Vagina (tissue), 2 donors: ENCODE measurements at regions not wholly inside any gene's neighbourhood (a gene's known extent, or its start where the extent isn't known, plus 50 kb on each side); places are given as distances from the start of the nearest gene placed in this dataset.

Source experiments
- DNase-seq, 2 donors: peaks; one replicate each; pipeline ENCODE4 v3.0.0-alpha.2; 2017; ENCODE audit errors: extremely low spot score in 2 of 2
- H3K27ac ChIP-seq: fragments of 200-600 bp; sonication (generic); one replicate; pipeline ENCODE4 v1.5.1; 2019
- H3K27me3 ChIP-seq: fragments of 200-600 bp; sonication (generic); one replicate; pipeline ENCODE4 v1.5.1; 2019
- H3K36me3 ChIP-seq, 2 donors: fragments of 200-600 bp; sonication (generic); one replicate each; pipeline ENCODE4 v1.5.1; 2017 to 2019
- H3K4me1 ChIP-seq: fragments of 200-600 bp; sonication (generic); one replicate; pipeline ENCODE4 v1.5.1; 2019
- H3K4me3 ChIP-seq, 2 donors: fragments of 200-600 bp; sonication (generic); 1 replicate in 1 of 2; 2 replicates in 1 of 2; pipeline ENCODE4 v1.5.1; 2016 to 2019
- H3K9me3 ChIP-seq: fragments of 200-600 bp; sonication (generic); one replicate; pipeline ENCODE4 v1.5.1; 2019
- CTCF ChIP-seq, 3 experiments: fragments of 450-650 bp in 2 of 3; fragments of 200-600 bp in 1 of 3; sonication (generic) in 1 of 3; IDR thresholded peaks; one replicate each; pipeline ENCODE4 v1.5.1; 2017 to 2019; ENCODE audit warnings: antibody characterized with exemption in 3 of 3, mild to moderate bottlenecking in 2 of 3, moderate library complexity in 2 of 3
- POLR2A ChIP-seq, 2 donors: fragments of 450-650 bp; IDR thresholded peaks; one replicate each; pipeline ENCODE4 v1.6.1; 2017; ENCODE audit warnings: antibody characterized with exemption in 2 of 2, mild to moderate bottlenecking in 2 of 2, moderate library complexity in 2 of 2
- POLR2AphosphoS5 ChIP-seq, 2 donors: sonication (generic); formaldehyde crosslinking; IDR thresholded peaks; one replicate each; pipeline ENCODE4 v1.9.0; 2017; ENCODE audit warnings: antibody characterized with exemption in 2 of 2, mild to moderate bottlenecking in 2 of 2, low read depth in 1 of 2; ENCODE audit not compliant: insufficient read depth in 1 of 2
- intact Hi-C: fragments of 100-400 bp; cut with DNase I; formaldehyde crosslinking; loops from one replicate; pipeline ENCODE4 v1.15.1; 2023

GRCh38 chr16:54488729-54489128 is 202.1 kb upstream of the IRX3 start:
- Histone ChIP-seq H3K4me3 (no peak overlapping the region), H3K4me1 (no peaks in the 10 kb centered on the region), H3K9me3 (no peaks in the 10 kb centered on the region), H3K27ac (no peak overlapping the region), H3K36me3 (no peaks in the 10 kb centered on the region), H3K27me3 (no peaks in the 10 kb centered on the region)
- TF ChIP-seq POLR2AphosphoS5 (IDR thresholded peaks at IDR 0.05; ENCODE audit: insufficient read depth in 1 of 2, low read depth in 1 of 2) (no peak), POLR2A (IDR thresholded peaks at IDR 0.05) (no peak), CTCF (IDR thresholded peaks at IDR 0.05) (no peak)
- DNase-seq: no peak
- intact Hi-C loops: no loop called here

- DNase-seq: no peak
- H3K27me3 ChIP-seq: no peaks in the 10 kb centered on the region
- TF ChIP-seq CTCF (IDR thresholded peaks at IDR 0.05): no peak
- H3K4me3 ChIP-seq: no peak overlapping the region
- H3K36me3 ChIP-seq: no peaks in the 10 kb centered on the region
- intact Hi-C loops: no loop called here
- H3K27ac ChIP-seq: no peak overlapping the region
- H3K4me1 ChIP-seq: no peaks in the 10 kb centered on the region
- H3K9me3 ChIP-seq: no peaks in the 10 kb centered on the region
Measured at GRCh38 chr16:54487933-54488332, 201.3 kb upstream of the IRX3 start.

GRCh38 chr16:54484700-54485099 is 198.1 kb upstream of the IRX3 start:
- Histone ChIP-seq H3K4me3 (no peak overlapping the region), H3K36me3 (no peaks in the 10 kb centered on the region), H3K27ac (no peak overlapping the region), H3K27me3 (no peaks in the 10 kb centered on the region), H3K4me1 (no peaks in the 10 kb centered on the region), H3K9me3 (no peaks in the 10 kb centered on the region)
- intact Hi-C loops: no loop called here
- TF ChIP-seq POLR2AphosphoS5 (IDR thresholded peaks at IDR 0.05; ENCODE audit: insufficient read depth in 1 of 2, low read depth in 1 of 2) (no peak), POLR2A (IDR thresholded peaks at IDR 0.05) (no peak), CTCF (IDR thresholded peaks at IDR 0.05) (no peak)
- no peak for DNase-seq

GRCh38 chr16:54482892-54483574 is 196.4 kb upstream of the IRX3 start:
- TF ChIP-seq CTCF (IDR thresholded peaks at IDR 0.05) (no peak), POLR2AphosphoS5 (IDR thresholded peaks at IDR 0.05; ENCODE audit: insufficient read depth in 1 of 2, low read depth in 1 of 2) (no peak), POLR2A (IDR thresholded peaks at IDR 0.05) (no peak)
- DNase-seq: no peak
- Histone ChIP-seq H3K27me3 (no peaks in the 10 kb centered on the region), H3K27ac (no peak overlapping the region), H3K36me3 (no peaks in the 10 kb centered on the region), H3K4me3 (no peak overlapping the region), H3K9me3 (no peaks in the 10 kb centered on the region), H3K4me1 (no peaks in the 10 kb centered on the region)
- intact Hi-C loops: no loop called here

GRCh38 chr16:54480429-54480828 is 193.8 kb upstream of the IRX3 start:
- Histone ChIP-seq H3K27ac (no peak overlapping the region), H3K4me1 (no peaks in the 10 kb centered on the region), H3K27me3 (no peaks in the 10 kb centered on the region), H3K36me3 (no peaks in the 10 kb centered on the region), H3K9me3 (no peaks in the 10 kb centered on the region), H3K4me3 (no peak overlapping the region)
- TF ChIP-seq POLR2AphosphoS5 (IDR thresholded peaks at IDR 0.05; ENCODE audit: insufficient read depth in 1 of 2, low read depth in 1 of 2) (no peak), CTCF (IDR thresholded peaks at IDR 0.05) (no peak), POLR2A (IDR thresholded peaks at IDR 0.05) (no peak)
- no peak for DNase-seq
- intact Hi-C loops: no loop called here
